GM23248 (cell line): ENCODE measurements at regions not wholly inside any gene's neighbourhood (a gene's known extent, or its start where the extent isn't known, plus 50 kb on each side); places are given as distances from the start of the nearest gene placed in this dataset.
A peak's percentile ranks its signal among the peaks of the same experiment; 100 is the strongest.
"Not testable (repeated sequence)": the region's sequence is repeated elsewhere in the genome, so short reads cannot be mapped to it uniquely, and the experiment has no call there.

ENCODE experiments used
- DNase-seq: peaks from one replicate; pipeline ENCODE4 v3.0.0-alpha.2; 2015
- H2AFZ ChIP-seq: fragments of 200-600 bp; sonication (generic); 2 replicates; pipeline ENCODE4 v1.6.1; 2016; ENCODE audit warnings: antibody characterized with exemption
- H3F3A ChIP-seq: fragments of 200-600 bp; sonication (generic); 2 replicates; pipeline ENCODE4 v1.6.1; 2016; ENCODE audit warnings: mild to moderate bottlenecking, antibody characterized with exemption, mixed run types; ENCODE audit not compliant: insufficient read depth
- H3K27ac ChIP-seq: fragments of 200-600 bp; sonication (generic); 2 replicates; pipeline ENCODE4 v1.5.1; 2016; ENCODE audit warnings: mild to moderate bottlenecking
- H3K27me3 ChIP-seq: fragments of 200-600 bp; sonication (generic); replicated peaks from 2 replicates; pipeline ENCODE4 v1.6.1; 2016; ENCODE audit warnings: mild to moderate bottlenecking; ENCODE audit not compliant: insufficient read depth
- H3K36me3 ChIP-seq: fragments of 200-600 bp; sonication (generic); 2 replicates; pipeline ENCODE4 v1.6.1; 2016; ENCODE audit warnings: low read depth, mild to moderate bottlenecking
- H3K4me1 ChIP-seq: fragments of 200-600 bp; sonication (generic); 2 replicates; pipeline ENCODE4 v1.6.1; 2016; ENCODE audit warnings: mild to moderate bottlenecking; ENCODE audit not compliant: insufficient read depth
- H3K4me2 ChIP-seq: fragments of 200-600 bp; sonication (generic); one replicate; pipeline ENCODE4 v1.6.1; 2016; ENCODE audit warnings: mild to moderate bottlenecking; ENCODE audit not compliant: unreplicated experiment
- H3K4me3 ChIP-seq: fragments of 200-600 bp; sonication (generic); 2 replicates; pipeline ENCODE4 v1.5.1; 2016; ENCODE audit warnings: mild to moderate bottlenecking
- H3K79me2 ChIP-seq: fragments of 200-600 bp; sonication (generic); 2 replicates; pipeline ENCODE4 v1.6.1; 2016; ENCODE audit warnings: mild to moderate bottlenecking; ENCODE audit not compliant: insufficient read depth
- H3K9ac ChIP-seq: fragments of 200-600 bp; sonication (generic); 2 replicates; pipeline ENCODE4 v1.6.1; 2016; ENCODE audit warnings: mild to moderate bottlenecking
- H3K9me2 ChIP-seq: fragments of 200-600 bp; sonication (generic); 2 replicates; pipeline ENCODE4 v1.6.1; 2016; ENCODE audit warnings: mixed run types, mild to moderate bottlenecking, moderate library complexity; ENCODE audit not compliant: insufficient read depth
- H3K9me3 ChIP-seq: fragments of 200-600 bp; sonication (generic); one replicate; pipeline ENCODE4 v1.6.1; 2017; ENCODE audit warnings: low read depth
- H4K20me1 ChIP-seq: fragments of 200-600 bp; sonication (generic); 2 replicates; pipeline ENCODE4 v1.6.0; 2016; ENCODE audit not compliant: insufficient read depth
- EZH2 ChIP-seq: fragments of 200-600 bp; sonication (generic); IDR thresholded peaks from 2 replicates; pipeline ENCODE4 v1.6.1; 2018; ENCODE audit warnings: antibody characterized with exemption, mild to moderate bottlenecking; ENCODE audit not compliant: insufficient read depth, poor library complexity, severe bottlenecking
- EZH2phosphoT487 ChIP-seq: fragments of 200-600 bp; sonication (generic); IDR thresholded peaks from 2 replicates; pipeline ENCODE4 v1.6.1; 2018; ENCODE audit warnings: antibody characterized with exemption, moderate library complexity, mild to moderate bottlenecking, low read depth; ENCODE audit not compliant: insufficient read depth
- WGBS, 2 experiments: methylation state at CpG; one replicate each; pipeline ENCODE4 v1.1.6; 2015 to 2017; ENCODE audit warnings: low lambda C conversion rate in 2 of 2, low coverage in 1 of 2; ENCODE audit errors: missing lambda C conversion rate in 2 of 2; 5-methylcytosine and 5-hydroxymethylcytosine counted together
- in situ Hi-C: fragments of 300-500 bp; cut with MboI; formaldehyde crosslinking; loops from 2 replicates; pipeline ENCODE4 v1.15.0; 2020

- Histone ChIP-seq H3K9ac (no peak overlapping the region), H3K79me2 (no peaks in the 10 kb centered on the region), H3K27ac (no peak overlapping the region), H3F3A (no peaks in the 10 kb centered on the region), H3K9me3 (no peaks in the 10 kb centered on the region), H3K27me3 (no peaks in the 10 kb centered on the region), H2AFZ (no peak overlapping the region), H3K4me3 (no peak overlapping the region), H3K4me2 (no peak overlapping the region), H3K9me2 (no peaks in the 10 kb centered on the region), H4K20me1 (no peaks in the 10 kb centered on the region), H3K4me1 (no peaks in the 10 kb centered on the region), H3K36me3 (no peaks in the 10 kb centered on the region)
- WGBS, 2 experiments, result 69 to 75% methylated on average over 7 of the region's 7 CpGs
- TF ChIP-seq EZH2 (no peak), EZH2phosphoT487 (no peak)
- in situ Hi-C loops, result no loop called here
- no peak for DNase-seq
Measured at GRCh38 chr6:159421586-159421985, 252.4 kb downstream of the FNDC1 start.

DNA sequence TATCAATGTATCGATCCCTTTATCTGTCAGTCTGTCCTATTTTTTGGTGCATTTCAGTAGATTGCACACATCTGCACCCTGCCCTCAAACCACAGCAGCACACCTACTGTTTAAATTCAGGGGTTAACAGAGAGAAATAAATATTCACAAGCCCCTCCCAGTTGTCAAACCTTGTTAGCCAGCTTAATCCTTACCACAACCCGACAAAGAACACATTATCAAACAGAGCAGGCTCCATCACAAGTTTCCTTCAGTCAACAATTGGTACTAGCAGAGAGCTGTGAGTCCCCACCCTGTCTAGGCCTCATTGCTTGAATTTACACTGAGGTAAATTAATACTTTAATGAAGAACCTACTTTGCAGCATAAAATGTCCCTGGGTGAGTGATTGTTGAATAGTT, 249.8 kb downstream of the FNDC1 start:
- in situ Hi-C loops, result no loop called here
- WGBS, 2 experiments, result 28% methylated on average over 2 of the region's 2 CpGs

GRCh38 chr6:159416891-159417560, 247.8 kb downstream of the FNDC1 start:
- no peaks in the 10 kb centered on the region for H3K79me2 ChIP-seq
- peak; percentile 15 for DNase-seq
- H3K9ac ChIP-seq, result no peak overlapping the region
- in situ Hi-C loops, result no loop called here
- H3K4me2 ChIP-seq, result no peak overlapping the region
- H3F3A ChIP-seq, result no peaks in the 10 kb centered on the region
- H3K27ac ChIP-seq, result no peak overlapping the region
- H3K4me3 ChIP-seq, result no peak overlapping the region
- TF ChIP-seq EZH2, result no peak
- TF ChIP-seq EZH2phosphoT487, result no peak
- H3K9me2 ChIP-seq, result no peaks in the 10 kb centered on the region
- 5 to 7% methylated on average over 4 of the region's 4 CpGs for WGBS, 2 experiments
- no peaks in the 10 kb centered on the region for H3K36me3 ChIP-seq
- H4K20me1 ChIP-seq, result no peaks in the 10 kb centered on the region
- H3K9me3 ChIP-seq, result no peaks in the 10 kb centered on the region
- H2AFZ ChIP-seq, result no peak overlapping the region
- H3K4me1 ChIP-seq, result no peaks in the 10 kb centered on the region
- H3K27me3 ChIP-seq, result peaks cover 5% of the 10 kb centered on the region; the same call in 1 of the 2 replicates

More for the DNA sequence above, 249.8 kb downstream of the FNDC1 start:
- Histone ChIP-seq H3K9me2 (no peaks in the 10 kb centered on the region), H3F3A (no peaks in the 10 kb centered on the region), H3K27me3 (peaks cover 3% of the 10 kb centered on the region; the same call in 1 of the 2 replicates), H3K79me2 (no peaks in the 10 kb centered on the region), H2AFZ (no peak overlapping the region), H3K27ac (no peak overlapping the region), H3K9ac (no peak overlapping the region), H3K4me1 (no peaks in the 10 kb centered on the region), H4K20me1 (no peaks in the 10 kb centered on the region), H3K9me3 (no peaks in the 10 kb centered on the region), H3K4me2 (no peak overlapping the region), H3K36me3 (no peaks in the 10 kb centered on the region), H3K4me3 (no peak overlapping the region)
- DNase-seq, result no peak
- no peak for TF ChIP-seq EZH2
- no peak for TF ChIP-seq EZH2phosphoT487

- H2AFZ ChIP-seq, result no peak overlapping the region
- WGBS, 2 experiments, result 24 to 29% methylated on average over 2 of the region's 2 CpGs
- H3K9ac ChIP-seq, result no peak overlapping the region
- H3K4me3 ChIP-seq, result no peak overlapping the region
- TF ChIP-seq EZH2 (no peak), EZH2phosphoT487 (no peak)
- no peaks in the 10 kb centered on the region for H3K4me1 ChIP-seq
- no peaks in the 10 kb centered on the region for H4K20me1 ChIP-seq
- peaks cover 5% of the 10 kb centered on the region; the same call in 1 of the 2 replicates for H3K27me3 ChIP-seq
- H3K79me2 ChIP-seq, result no peaks in the 10 kb centered on the region
- no peaks in the 10 kb centered on the region for H3K36me3 ChIP-seq
- no peaks in the 10 kb centered on the region for H3K9me3 ChIP-seq
- H3K9me2 ChIP-seq, result no peaks in the 10 kb centered on the region
- in situ Hi-C loops, result no loop called here
- no peak overlapping the region for H3K27ac ChIP-seq
- no peak overlapping the region for H3K4me2 ChIP-seq
- H3F3A ChIP-seq, result no peaks in the 10 kb centered on the region
- no peak for DNase-seq
Measured at GRCh38 chr6:159415540-159415939, 246.3 kb downstream of the FNDC1 start.

DNA sequence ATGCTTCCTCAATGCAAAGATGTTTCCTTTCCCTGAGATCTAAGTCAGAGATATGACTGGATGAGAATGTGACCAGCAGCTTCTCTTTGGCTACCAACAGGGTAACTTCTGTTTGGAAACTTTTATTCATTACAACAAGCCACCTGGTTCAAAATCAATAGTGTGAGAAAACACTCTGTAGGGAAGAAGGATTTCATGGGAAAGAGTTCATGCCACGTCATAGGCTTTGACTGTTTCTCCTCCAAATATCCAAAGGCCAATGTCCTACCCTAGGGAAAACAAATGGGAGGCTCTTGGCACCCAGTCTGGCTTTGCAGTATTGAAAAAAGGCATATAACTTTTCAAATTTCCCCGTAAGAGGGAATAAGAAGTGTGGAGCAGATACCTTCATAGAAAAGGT, 245.5 kb downstream of the FNDC1 start:
- H3K36me3 ChIP-seq, result no peaks in the 10 kb centered on the region
- no peak overlapping the region for H2AFZ ChIP-seq

DNA sequence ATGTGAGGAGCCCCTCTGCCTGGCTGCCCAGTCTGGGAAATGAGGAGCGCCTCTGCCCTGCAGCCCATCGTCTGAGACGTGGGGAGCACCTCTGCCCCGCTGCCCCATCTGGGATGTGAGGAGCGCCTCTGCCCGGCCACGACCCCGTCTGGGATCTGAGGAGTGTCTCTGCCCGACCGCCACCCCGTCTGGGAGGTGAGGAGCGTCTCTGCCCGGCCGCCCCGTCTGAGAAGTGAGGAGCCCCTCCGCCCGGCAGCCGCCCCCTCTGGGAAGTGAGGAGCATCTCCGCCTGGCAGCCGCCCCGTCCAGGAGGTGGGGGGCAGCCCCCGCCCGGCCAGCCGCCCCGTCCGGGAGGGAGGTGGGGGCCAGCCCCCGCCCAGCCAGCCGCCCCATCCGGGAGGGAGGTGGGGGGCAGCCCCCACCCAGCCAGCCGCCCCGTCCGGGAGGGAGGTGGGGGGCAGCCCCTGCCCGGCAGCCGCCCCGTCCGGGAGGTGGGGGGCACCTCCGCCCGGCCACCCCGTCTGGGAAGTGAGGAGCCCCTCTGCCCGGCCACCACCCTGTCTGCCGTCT, 238.1 kb downstream of the FNDC1 start:
- WGBS, 2 experiments, result 78 to 85% methylated on average over 6 to 40 of the region's 41 CpGs
- H3K9me2 ChIP-seq, H3K27ac ChIP-seq, in situ Hi-C loops, H3K9ac ChIP-seq, H2AFZ ChIP-seq, H3K4me1 ChIP-seq, H3K4me2 ChIP-seq, H3K9me3 ChIP-seq, H3K36me3 ChIP-seq, H3F3A ChIP-seq, H3K4me3 ChIP-seq, H4K20me1 ChIP-seq, DNase-seq, H3K27me3 ChIP-seq, H3K79me2 ChIP-seq: not testable (repeated sequence)

More for the DNA sequence above, 245.5 kb downstream of the FNDC1 start:
- Histone ChIP-seq H3K79me2 (no peaks in the 10 kb centered on the region), H3K9me2 (no peaks in the 10 kb centered on the region), H3K4me1 (no peaks in the 10 kb centered on the region), H3F3A (no peaks in the 10 kb centered on the region), H3K9ac (no peak overlapping the region), H4K20me1 (no peaks in the 10 kb centered on the region), H3K4me2 (no peak overlapping the region), H3K27me3 (peaks cover 11% of the 10 kb centered on the region; the same call in 1 of the 2 replicates), H3K9me3 (no peaks in the 10 kb centered on the region), H3K4me3 (no peak overlapping the region), H3K27ac (no peak overlapping the region)
- TF ChIP-seq EZH2, result no peak
- no peak for TF ChIP-seq EZH2phosphoT487
- DNase-seq, result no peak
- in situ Hi-C loops, result no loop called here
- WGBS, 2 experiments, result 14 to 21% methylated on average over 2 of the region's 2 CpGs
